WTC11 (cell line): ENCODE measurements at regions not wholly inside any gene's neighbourhood (a gene's known extent, or its start where the extent isn't known, plus 50 kb on each side); places are given as distances from the start of the nearest gene placed in this dataset.
"Not testable (repeated sequence)": the region's sequence is repeated elsewhere in the genome, so short reads cannot be mapped to it uniquely, and the experiment has no call there.

Experiments
- ATAC-seq: fragments of 200-7000 bp; cut with Tn5 transposase; 2 replicates; pipeline ENCODE4 v1.10.0; 2021; ENCODE audit warnings: mild to moderate bottlenecking, moderate library complexity
- CTCF ChIA-PET: fragments of 300-600 bp; sonication (Branson Sonifier 250); formaldehyde crosslinking; loops from one replicate; lab custom pipeline; 2021; ENCODE audit warnings: antibody characterized with exemption; lab: Charles Lee
- POLR2A ChIA-PET: fragments of 350-600 bp; sonication (Branson Sonifier 250); formaldehyde crosslinking; loops from one replicate; lab custom pipeline; 2021; ENCODE audit warnings: antibody characterized with exemption; lab: Charles Lee
- DNase-seq: peaks from one replicate; pipeline ENCODE4 v3.0.0; 2021; ENCODE audit warnings: low spot score
- H3K27ac Mint-ChIP-seq: 2 replicates; pipeline ENCODE4 v1.8.0; 2021; ENCODE audit warnings: mixed read lengths
- H3K27me3 Mint-ChIP-seq: 2 replicates; pipeline ENCODE4 v1.8.0; 2021; ENCODE audit warnings: low read depth, mild to moderate bottlenecking, moderate library complexity, mixed read lengths
- H3K36me3 Mint-ChIP-seq: 2 replicates; pipeline ENCODE4 v1.8.0; 2021; ENCODE audit warnings: mixed read lengths
- H3K4me1 Mint-ChIP-seq: 2 replicates; pipeline ENCODE4 v1.8.0; 2022; ENCODE audit warnings: mixed read lengths
- H3K4me3 Mint-ChIP-seq: 2 replicates; pipeline ENCODE4 v1.8.0; 2021; ENCODE audit warnings: mild to moderate bottlenecking, moderate library complexity, mixed read lengths
- H3K9me3 Mint-ChIP-seq: 2 replicates; pipeline ENCODE4 v1.8.0; 2021; ENCODE audit warnings: mixed read lengths
- ATF1 ChIP-seq: sonication (generic); formaldehyde crosslinking; IDR thresholded peaks from 2 replicates; pipeline ENCODE4 v1.8.1; 2023; ENCODE audit warnings: mild to moderate bottlenecking, moderate library complexity, missing genetic modification reagents
- ATF6 ChIP-seq: sonication (generic); formaldehyde crosslinking; IDR thresholded peaks from 2 replicates; pipeline ENCODE4 v1.8.1; 2023; ENCODE audit warnings: mild to moderate bottlenecking, missing genetic modification reagents
- CREB1 ChIP-seq: sonication (generic); formaldehyde crosslinking; IDR thresholded peaks from 2 replicates; pipeline ENCODE4 v1.8.0; 2023; ENCODE audit warnings: mild to moderate bottlenecking, missing genetic modification reagents
- FOXJ3 ChIP-seq: sonication (generic); formaldehyde crosslinking; IDR thresholded peaks from 2 replicates; pipeline ENCODE4 v1.9.0; 2021; ENCODE audit warnings: missing genetic modification reagents, mild to moderate bottlenecking, borderline replicate concordance
- FOXP4 ChIP-seq: sonication (generic); formaldehyde crosslinking; IDR thresholded peaks from 2 replicates; pipeline ENCODE4 v1.8.0; 2022; ENCODE audit warnings: mild to moderate bottlenecking, missing genetic modification reagents
- GRHL2 ChIP-seq: fragments of 250-450 bp; sonication (Bioruptor Pico); IDR thresholded peaks from 2 replicates; pipeline ENCODE4 v1.8.0; 2022; ENCODE audit warnings: mild to moderate bottlenecking, moderate library complexity; ENCODE audit not compliant: insufficient replicate concordance, severe bottlenecking
- GTF2I ChIP-seq: fragments of 250-450 bp; sonication (Bioruptor Pico); conservative IDR thresholded peaks from 2 replicates; pipeline ENCODE4 v1.4.0; 2021; ENCODE audit warnings: mild to moderate bottlenecking
- JAZF1 ChIP-seq: fragments of 250-450 bp; sonication (Bioruptor Pico); IDR thresholded peaks from 2 replicates; pipeline ENCODE4 v1.9.0; 2021; ENCODE audit warnings: moderate library complexity, mild to moderate bottlenecking, inconsistent platforms
- NFATC4 ChIP-seq: fragments of 250-450 bp; sonication (Bioruptor Pico); IDR thresholded peaks from 2 replicates; pipeline ENCODE4 v1.9.0; 2021; ENCODE audit warnings: mild to moderate bottlenecking
- NFYB ChIP-seq: sonication (generic); formaldehyde crosslinking; conservative IDR thresholded peaks from 2 replicates; pipeline ENCODE4 v1.8.0; 2022; ENCODE audit warnings: low read depth, missing genetic modification reagents
- NR1H2 ChIP-seq: sonication (generic); formaldehyde crosslinking; IDR thresholded peaks from 2 replicates; pipeline ENCODE4 v1.9.0; 2021; ENCODE audit warnings: mild to moderate bottlenecking, moderate library complexity, missing genetic modification reagents
- TEAD1 ChIP-seq: sonication (generic); formaldehyde crosslinking; IDR thresholded peaks from 2 replicates; pipeline ENCODE4 v1.8.0; 2022; ENCODE audit warnings: mild to moderate bottlenecking, missing genetic modification reagents
- TEAD4 ChIP-seq: sonication (generic); formaldehyde crosslinking; IDR thresholded peaks from 2 replicates; pipeline ENCODE4 v1.8.0; 2022; ENCODE audit warnings: mild to moderate bottlenecking, missing genetic modification reagents
- ZNF121 ChIP-seq: sonication (generic); formaldehyde crosslinking; IDR thresholded peaks from 2 replicates; pipeline ENCODE4 v1.8.0; 2023; ENCODE audit warnings: missing genetic modification reagents
- ZNF219 ChIP-seq: sonication (generic); formaldehyde crosslinking; IDR thresholded peaks from 2 replicates; pipeline ENCODE4 v1.8.0; 2023; ENCODE audit warnings: missing genetic modification reagents, mild to moderate bottlenecking, borderline replicate concordance
- ZNF263 ChIP-seq: sonication (generic); formaldehyde crosslinking; IDR thresholded peaks from 2 replicates; pipeline ENCODE4 v1.8.1; 2022; ENCODE audit warnings: low read depth, mild to moderate bottlenecking, moderate library complexity, missing genetic modification reagents
- ZNF416 ChIP-seq: fragments of 250-450 bp; sonication (Bioruptor Pico); IDR thresholded peaks from 2 replicates; pipeline ENCODE4 v1.9.0; 2021; ENCODE audit warnings: mild to moderate bottlenecking, inconsistent platforms
- ZNF423 ChIP-seq: fragments of 250-450 bp; sonication (Bioruptor Pico); IDR thresholded peaks from 2 replicates; pipeline ENCODE4 v2.1.2; 2022; ENCODE audit warnings: mild to moderate bottlenecking, moderate library complexity
- TF ChIP-seq, protein P1 (sequence below): fragments of 200-600 bp; IDR thresholded peaks from 2 replicates; pipeline ENCODE4 v1.8.0; 2022; ENCODE audit warnings: antibody characterized with exemption
- TF ChIP-seq, protein P2 (sequence below): sonication (generic); formaldehyde crosslinking; IDR thresholded peaks from 2 replicates; pipeline ENCODE4 v1.8.1; 2023; ENCODE audit warnings: mild to moderate bottlenecking, missing genetic modification reagents, moderate library complexity
- TF ChIP-seq, protein P3 (sequence below): fragments of 250-450 bp; sonication (Bioruptor Pico); IDR thresholded peaks from 2 replicates; pipeline ENCODE4 v1.9.0; 2021; ENCODE audit warnings: moderate library complexity, mild to moderate bottlenecking, inconsistent platforms, borderline replicate concordance

- TF ChIP-seq, protein P1, sequence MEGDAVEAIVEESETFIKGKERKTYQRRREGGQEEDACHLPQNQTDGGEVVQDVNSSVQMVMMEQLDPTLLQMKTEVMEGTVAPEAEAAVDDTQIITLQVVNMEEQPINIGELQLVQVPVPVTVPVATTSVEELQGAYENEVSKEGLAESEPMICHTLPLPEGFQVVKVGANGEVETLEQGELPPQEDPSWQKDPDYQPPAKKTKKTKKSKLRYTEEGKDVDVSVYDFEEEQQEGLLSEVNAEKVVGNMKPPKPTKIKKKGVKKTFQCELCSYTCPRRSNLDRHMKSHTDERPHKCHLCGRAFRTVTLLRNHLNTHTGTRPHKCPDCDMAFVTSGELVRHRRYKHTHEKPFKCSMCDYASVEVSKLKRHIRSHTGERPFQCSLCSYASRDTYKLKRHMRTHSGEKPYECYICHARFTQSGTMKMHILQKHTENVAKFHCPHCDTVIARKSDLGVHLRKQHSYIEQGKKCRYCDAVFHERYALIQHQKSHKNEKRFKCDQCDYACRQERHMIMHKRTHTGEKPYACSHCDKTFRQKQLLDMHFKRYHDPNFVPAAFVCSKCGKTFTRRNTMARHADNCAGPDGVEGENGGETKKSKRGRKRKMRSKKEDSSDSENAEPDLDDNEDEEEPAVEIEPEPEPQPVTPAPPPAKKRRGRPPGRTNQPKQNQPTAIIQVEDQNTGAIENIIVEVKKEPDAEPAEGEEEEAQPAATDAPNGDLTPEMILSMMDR: no peak
- no peak for TF ChIP-seq FOXJ3 (CRISPR knock-in tag)
- TF ChIP-seq ATF6 (CRISPR knock-in tag): no peak
- TF ChIP-seq CREB1: no peak
- no peak for TF ChIP-seq ZNF263 (CRISPR knock-in tag)
- no peak for TF ChIP-seq GRHL2 (CRISPR knock-in tag)
- no peak for TF ChIP-seq JAZF1
Observed at GRCh38 chr9:82489201-82489821, 500.7 kb downstream of the SPATA31D1 start (continued).

DNA sequence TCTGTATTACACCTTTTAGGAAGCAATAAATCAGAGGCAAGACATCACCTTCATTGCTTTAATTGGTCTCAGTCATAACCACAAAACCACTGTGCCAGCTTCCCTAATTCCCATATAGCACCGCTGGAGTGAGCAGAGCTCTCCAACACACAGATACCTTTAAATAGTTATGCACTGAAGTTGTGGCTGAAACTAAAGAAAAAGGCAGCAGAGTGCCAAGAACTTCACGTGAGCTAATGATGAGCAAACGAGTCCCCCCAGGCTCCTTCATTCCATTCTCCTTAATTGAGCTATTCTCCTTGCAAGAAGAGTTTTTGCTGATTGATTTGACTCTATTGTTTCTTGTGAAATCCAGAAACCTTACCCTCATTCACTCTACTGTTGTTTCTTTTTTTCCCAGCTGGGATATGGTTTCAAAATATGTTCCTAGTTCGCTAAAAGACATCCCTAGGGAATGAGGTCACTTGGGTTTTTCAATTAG lies 501.5 kb downstream of the SPATA31D1 start:
- Mint-ChIP-seq H3K27me3 (no peaks in the 10 kb centered on the region), H3K36me3 (no peaks in the 10 kb centered on the region), H3K4me3 (no peak overlapping the region), H3K4me1 (peaks cover 17% of the 10 kb centered on the region)
- no peak for ATAC-seq
- POLR2A ChIA-PET: no interaction called here
- DNase-seq: no peak
- TF ChIP-seq ZNF423 (CRISPR knock-in tag) (no peak), NR1H2 (CRISPR knock-in tag) (no peak), TEAD1 (CRISPR knock-in tag) (no peak), GTF2I (CRISPR knock-in tag) (no peak), NFYB (CRISPR knock-in tag) (no peak), ZNF416 (CRISPR knock-in tag) (no peak)
- TF ChIP-seq, protein P2, sequence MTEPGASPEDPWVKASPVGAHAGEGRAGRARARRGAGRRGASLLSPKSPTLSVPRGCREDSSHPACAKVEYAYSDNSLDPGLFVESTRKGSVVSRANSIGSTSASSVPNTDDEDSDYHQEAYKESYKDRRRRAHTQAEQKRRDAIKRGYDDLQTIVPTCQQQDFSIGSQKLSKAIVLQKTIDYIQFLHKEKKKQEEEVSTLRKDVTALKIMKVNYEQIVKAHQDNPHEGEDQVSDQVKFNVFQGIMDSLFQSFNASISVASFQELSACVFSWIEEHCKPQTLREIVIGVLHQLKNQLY (CRISPR knock-in tag): no peak
- TF ChIP-seq, all 79 proteins: peak for 0
- no peaks in the 10 kb centered on the region for H3K9me3 Mint-ChIP-seq
- CTCF ChIA-PET: interaction anchor here (1.1 kb wide), 1 partner anchor 117 kb away, joined by 6 read pairs; no protein-coding TSS in a partner anchor
- H3K27ac Mint-ChIP-seq: peak overlapping the region; percentile 52; the same call in 1 of the 2 replicates

DNA sequence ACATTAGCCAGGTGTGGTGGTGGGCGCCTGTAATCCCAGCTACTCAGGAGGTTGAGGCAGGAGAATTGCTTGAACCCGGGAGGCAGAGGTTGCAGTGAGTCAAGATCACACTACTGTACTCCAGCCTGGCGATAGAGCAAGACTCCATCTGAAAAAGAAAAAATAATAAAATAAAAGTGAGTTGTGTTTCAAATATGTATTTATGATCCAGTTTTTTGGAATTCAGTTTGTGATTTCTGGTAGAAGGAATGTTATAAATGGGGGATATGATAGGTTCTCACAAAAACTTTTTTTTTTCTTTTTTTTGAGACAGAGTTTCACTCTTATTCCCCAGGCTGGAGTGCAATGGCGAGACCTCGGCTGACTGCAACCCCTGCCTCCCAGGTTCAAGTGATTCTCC lies 502.2 kb downstream of the SPATA31D1 start:
- CTCF ChIA-PET, H3K9me3 Mint-ChIP-seq, H3K27ac Mint-ChIP-seq, H3K4me3 Mint-ChIP-seq, H3K36me3 Mint-ChIP-seq, ATAC-seq, POLR2A ChIA-PET, DNase-seq, H3K27me3 Mint-ChIP-seq: not testable (repeated sequence)
- peaks cover 17% of the 10 kb centered on the region for H3K4me1 Mint-ChIP-seq

DNA sequence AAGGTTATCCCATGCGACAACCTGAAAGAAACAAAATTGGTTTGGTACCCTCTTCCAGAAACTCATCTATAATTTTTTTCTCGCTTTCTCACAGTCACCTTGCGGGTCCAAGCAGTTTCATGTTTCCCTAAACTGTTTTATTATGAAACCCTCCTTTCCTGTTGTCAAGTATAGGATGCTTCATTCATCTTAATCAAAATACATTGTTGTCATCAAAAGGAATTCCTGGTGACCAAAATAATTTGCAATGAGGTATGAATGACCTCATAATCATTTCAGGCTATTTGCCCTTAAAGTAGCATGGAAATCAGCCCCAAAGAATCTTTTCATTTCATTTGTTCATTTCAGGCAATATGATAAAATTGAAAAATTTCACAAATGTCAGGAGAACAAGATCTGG lies 503.0 kb downstream of the SPATA31D1 start:
- Mint-ChIP-seq H3K27me3 (no peaks in the 10 kb centered on the region), H3K9me3 (peaks cover 2% of the 10 kb centered on the region), H3K4me1 (peaks cover 17% of the 10 kb centered on the region), H3K4me3 (no peak overlapping the region), H3K36me3 (no peaks in the 10 kb centered on the region), H3K27ac (no peak overlapping the region)
- POLR2A ChIA-PET: no interaction called here
- no peak for DNase-seq
- ATAC-seq: no peak
- CTCF ChIA-PET: no interaction called here
- TF ChIP-seq ZNF263 (CRISPR knock-in tag): no peak
- TF ChIP-seq, protein P3, sequence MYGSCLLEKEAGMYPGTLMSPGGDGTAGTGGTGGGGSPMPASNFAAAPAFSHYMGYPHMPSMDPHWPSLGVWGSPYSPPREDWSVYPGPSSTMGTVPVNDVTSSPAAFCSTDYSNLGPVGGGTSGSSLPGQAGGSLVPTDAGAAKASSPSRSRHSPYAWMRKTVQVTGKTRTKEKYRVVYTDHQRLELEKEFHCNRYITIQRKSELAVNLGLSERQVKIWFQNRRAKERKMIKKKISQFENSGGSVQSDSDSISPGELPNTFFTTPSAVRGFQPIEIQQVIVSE: no peak
- no peak for TF ChIP-seq ZNF121 (CRISPR knock-in tag)
- TF ChIP-seq, protein P1: no peak
- TF ChIP-seq FOXP4 (CRISPR knock-in tag): no peak
- no peak for TF ChIP-seq NFATC4
- TF ChIP-seq TEAD4 (CRISPR knock-in tag): no peak
- TF ChIP-seq ZNF416 (CRISPR knock-in tag): no peak
- TF ChIP-seq ZNF219 (CRISPR knock-in tag): no peak
- TF ChIP-seq GTF2I (CRISPR knock-in tag): no peak
- no peak for TF ChIP-seq ATF1 (CRISPR knock-in tag)
- TF ChIP-seq GRHL2 (CRISPR knock-in tag): no peak
